ENCODE measurements at regions not wholly inside any gene's neighbourhood (a gene's known extent, or its start where the extent isn't known, plus 50 kb on each side); places are given as distances from the start of the nearest gene placed in this dataset.

GRCh38 chr17:62191390-62192361 is 126.6 kb upstream of the MED13 start:
- DNase-seq (no peak), ATAC-seq (no peak)
- H3K4me3 ChIP-seq = no peak overlapping the region
- no peak for TF ChIP-seq CTCF (IDR thresholded peaks at IDR 0.05)
- intact Hi-C loops (cut with DNase I) = no loop called here
- H3K4me1 ChIP-seq = no peaks in the 10 kb centered on the region
- WGBS, 3 donors = 75 to 77% (median 77%) methylated on average over 17 of the region's 17 CpGs
- H3K9me3 ChIP-seq = peaks cover 2% of the 10 kb centered on the region
- H3K27ac ChIP-seq = no peak overlapping the region
- H3K27me3 ChIP-seq (ENCODE audit: insufficient read depth in 3 of 3, low read length in 2 of 3) = peaks cover 0 to 2% (median 0%) of the 10 kb centered on the region in 3 donors
- H3K36me3 ChIP-seq (ENCODE audit: insufficient read depth in 1 of 2, low read depth in 1 of 2) = no peaks in the 10 kb centered on the region

GRCh38 chr17:62189377-62189776 is 124.3 kb upstream of the MED13 start:
- no peak for DNase-seq
- Histone ChIP-seq H3K27me3 (ENCODE audit: insufficient read depth in 3 of 3, low read length in 2 of 3) (peaks cover 0 to 2% (median 0%) of the 10 kb centered on the region in 3 donors), H3K36me3 (ENCODE audit: insufficient read depth in 1 of 2, low read depth in 1 of 2) (no peaks in the 10 kb centered on the region), H3K27ac (no peak overlapping the region), H3K4me1 (no peaks in the 10 kb centered on the region), H3K9me3 (no peaks in the 10 kb centered on the region), H3K4me3 (no peak overlapping the region)
- WGBS, 3 donors = 77 to 79% (median 78%) methylated on average over 6 of the region's 6 CpGs
- intact Hi-C loops (cut with DNase I) = no loop called here
- TF ChIP-seq CTCF (IDR thresholded peaks at IDR 0.05) = no peak
- no peak for ATAC-seq

- no peak overlapping the region for H3K27ac ChIP-seq
These were observed 123.6 kb upstream of the MED13 start for GRCh38 chr17:62188713-62189112.

GRCh38 chr17:62187681-62188080 is 122.6 kb upstream of the MED13 start:
- no peak for DNase-seq
- no peak for TF ChIP-seq CTCF (IDR thresholded peaks at IDR 0.05)
- ATAC-seq = no peak
- H3K27ac ChIP-seq = no peak overlapping the region
- H3K27me3 ChIP-seq (ENCODE audit: insufficient read depth in 3 of 3, low read length in 2 of 3) = peaks cover 0 to 2% (median 0%) of the 10 kb centered on the region in 3 donors
- WGBS, 3 donors = 23 to 63% (median 57%) methylated on average over 1 to 3 of the region's 3 CpGs
- intact Hi-C loops (cut with DNase I) = no loop called here
- no peaks in the 10 kb centered on the region for H3K9me3 ChIP-seq
- H3K4me1 ChIP-seq = no peaks in the 10 kb centered on the region
- no peak overlapping the region for H3K4me3 ChIP-seq
- H3K36me3 ChIP-seq (ENCODE audit: insufficient read depth in 1 of 2, low read depth in 1 of 2) = no peaks in the 10 kb centered on the region

More at GRCh38 chr17:62188713-62189112, 123.6 kb upstream of the MED13 start:
- no peaks in the 10 kb centered on the region for H3K9me3 ChIP-seq
- DNase-seq (no peak), ATAC-seq (no peak)
- intact Hi-C loops (cut with DNase I) = no loop called here
- no peak overlapping the region for H3K4me3 ChIP-seq
- H3K36me3 ChIP-seq (ENCODE audit: insufficient read depth in 1 of 2, low read depth in 1 of 2) = no peaks in the 10 kb centered on the region
- peaks cover 0 to 2% (median 0%) of the 10 kb centered on the region in 3 donors for H3K27me3 ChIP-seq (ENCODE audit: insufficient read depth in 3 of 3, low read length in 2 of 3)
- WGBS, 3 donors = 59 to 67% (median 63%) methylated on average over 5 of the region's 5 CpGs
- TF ChIP-seq CTCF (IDR thresholded peaks at IDR 0.05) = no peak
- no peaks in the 10 kb centered on the region for H3K4me1 ChIP-seq

Data from psoas muscle (tissue), 7 donors.